GM06990 (cell line): ENCODE measurements at regions not wholly inside any gene's neighbourhood (a gene's known extent, or its start where the extent isn't known, plus 50 kb on each side); places are given as distances from the start of the nearest gene placed in this dataset.

Experiments used
- DNase-seq: peaks from one replicate; pipeline ENCODE4 v3.0.0-alpha.2; 2011; ENCODE audit not compliant: insufficient read length; ENCODE audit errors: extremely low read depth
- H3K27me3 ChIP-seq: replicated peaks from 2 replicates; pipeline ENCODE4 v1.6.0; 2011; ENCODE audit warnings: low read length; ENCODE audit not compliant: control insufficient read depth, insufficient read depth
- H3K36me3 ChIP-seq: 2 replicates; pipeline ENCODE4 v1.5.1; 2011; ENCODE audit warnings: low read length; ENCODE audit not compliant: control insufficient read depth, insufficient read depth
- H3K4me3 ChIP-seq: replicated peaks from 2 replicates; pipeline ENCODE4 v1.5.1; 2011; ENCODE audit warnings: low read depth, mild to moderate bottlenecking, control low read depth, low read length
- CTCF ChIP-seq: IDR thresholded peaks from 2 replicates; pipeline ENCODE4 v1.5.1; 2011; ENCODE audit warnings: low read length, control low read depth, mild to moderate bottlenecking, inconsistent platforms; ENCODE audit not compliant: insufficient read depth, poor library complexity, severe bottlenecking

GRCh38 chr20:62543470-62544302 lies 67.9 kb upstream of the GATA5 start:
- TF ChIP-seq CTCF, result no peak
- Histone ChIP-seq H3K4me3 (no peak overlapping the region), H3K27me3 (no peaks in the 10 kb centered on the region; the same call in 1 of the 2 replicates), H3K36me3 (no peaks in the 10 kb centered on the region)
- DNase-seq, result no peak

GRCh38 chr20:62544505-62545055 lies 68.8 kb upstream of the GATA5 start:
- no peak for TF ChIP-seq CTCF
- Histone ChIP-seq H3K36me3 (no peaks in the 10 kb centered on the region), H3K4me3 (no peak overlapping the region), H3K27me3 (no peaks in the 10 kb centered on the region; the same call in 1 of the 2 replicates)
- no peak for DNase-seq

GRCh38 chr20:62545271-62545670 lies 69.5 kb upstream of the GATA5 start:
- no peaks in the 10 kb centered on the region; the same call in 1 of the 2 replicates for H3K27me3 ChIP-seq
- DNase-seq, result no peak

GRCh38 chr20:62545901-62546525 lies 70.2 kb upstream of the GATA5 start:
- no peaks in the 10 kb centered on the region for H3K36me3 ChIP-seq
- DNase-seq, result no peak
- no peaks in the 10 kb centered on the region; the same call in 1 of the 2 replicates for H3K27me3 ChIP-seq
- TF ChIP-seq CTCF, result no peak
- H3K4me3 ChIP-seq, result no peak overlapping the region

More at GRCh38 chr20:62545271-62545670, 69.5 kb upstream of the GATA5 start:
- Histone ChIP-seq H3K36me3 (no peaks in the 10 kb centered on the region), H3K4me3 (no peak overlapping the region)
- no peak for TF ChIP-seq CTCF

- H3K36me3 ChIP-seq, result no peaks in the 10 kb centered on the region
- no peak for DNase-seq
- no peak overlapping the region for H3K4me3 ChIP-seq
- H3K27me3 ChIP-seq, result no peaks in the 10 kb centered on the region; the same call in 1 of the 2 replicates
- no peak for TF ChIP-seq CTCF
Observed at GRCh38 chr20:62546606-62547005, 70.8 kb upstream of the GATA5 start.
